Calu3 (cell line): ENCODE measurements at regions not wholly inside any gene's neighbourhood (a gene's known extent, or its start where the extent isn't known, plus 50 kb on each side); places are given as distances from the start of the nearest gene placed in this dataset.
"Not testable (repeated sequence)": the region's sequence is repeated elsewhere in the genome, so short reads cannot be mapped to it uniquely, and the experiment has no call there.

Source experiments
- BruUV-seq: library from RNA; stranded (reverse); fragments of 400-500 nt; replicated peaks from 2 replicates; lab custom pipeline; 2021; lab: Mats Ljungman, UMichigan
- CTCF ChIA-PET: fragments of 300-600 bp; sonication (Branson Sonifier 250); formaldehyde crosslinking; loops from one replicate; lab custom pipeline; 2022; ENCODE audit warnings: antibody characterized with exemption; lab: Charles Lee
- DNase-seq: peaks from one replicate; pipeline ENCODE4 v3.0.0; 2022
- H3K27ac Mint-ChIP-seq: one replicate; pipeline ENCODE4 v1.8.0; 2022; ENCODE audit warnings: mixed read lengths; ENCODE audit not compliant: unreplicated experiment
- H3K27me3 Mint-ChIP-seq: one replicate; pipeline ENCODE4 v1.8.0; 2022; ENCODE audit warnings: mixed read lengths; ENCODE audit not compliant: unreplicated experiment
- H3K36me3 Mint-ChIP-seq: one replicate; pipeline ENCODE4 v1.8.0; 2022; ENCODE audit warnings: mild to moderate bottlenecking, moderate library complexity, mixed read lengths; ENCODE audit not compliant: insufficient read depth, unreplicated experiment
- H3K4me1 Mint-ChIP-seq: one replicate; pipeline ENCODE4 v1.8.0; 2022; ENCODE audit warnings: mild to moderate bottlenecking, low read depth, mixed read lengths; ENCODE audit not compliant: unreplicated experiment
- H3K4me3 Mint-ChIP-seq: one replicate; pipeline ENCODE4 v1.8.0; 2022; ENCODE audit warnings: mild to moderate bottlenecking, low read depth, moderate library complexity, mixed read lengths; ENCODE audit not compliant: unreplicated experiment
- H3K9me3 Mint-ChIP-seq: one replicate; pipeline ENCODE4 v1.8.0; 2022; ENCODE audit warnings: low read depth, mixed read lengths; ENCODE audit not compliant: unreplicated experiment
- intact Hi-C: fragments of 100-400 bp; cut with micrococcal nuclease; formaldehyde crosslinking; loops from one replicate; pipeline ENCODE4 v1.10.0; 2022; ENCODE audit not compliant: unreplicated experiment

GRCh38 chr5:34339408-34340001 lies 296.5 kb upstream of the C1QTNF3 start:
- H3K36me3 Mint-ChIP-seq, H3K9me3 Mint-ChIP-seq, BruUV-seq: not testable (repeated sequence)

GRCh38 chr5:34354440-34354839 lies 301.7 kb upstream of the RAI14 start:
- intact Hi-C loops, CTCF ChIA-PET, DNase-seq, H3K27me3 Mint-ChIP-seq, BruUV-seq, H3K36me3 Mint-ChIP-seq, H3K4me1 Mint-ChIP-seq, H3K27ac Mint-ChIP-seq, H3K4me3 Mint-ChIP-seq, H3K9me3 Mint-ChIP-seq: not testable (repeated sequence)

More at GRCh38 chr5:34339408-34340001, 296.5 kb upstream of the C1QTNF3 start:
- intact Hi-C loops, CTCF ChIA-PET, H3K4me1 Mint-ChIP-seq, H3K4me3 Mint-ChIP-seq, H3K27ac Mint-ChIP-seq, H3K27me3 Mint-ChIP-seq, DNase-seq: not testable (repeated sequence)

GRCh38 chr5:34371417-34371816 lies 284.7 kb upstream of the RAI14 start:
- BruUV-seq, H3K9me3 Mint-ChIP-seq, CTCF ChIA-PET, H3K27me3 Mint-ChIP-seq, H3K4me1 Mint-ChIP-seq, intact Hi-C loops, DNase-seq, H3K36me3 Mint-ChIP-seq, H3K27ac Mint-ChIP-seq, H3K4me3 Mint-ChIP-seq: not testable (repeated sequence)

- H3K36me3 Mint-ChIP-seq, H3K27ac Mint-ChIP-seq, H3K9me3 Mint-ChIP-seq, H3K4me3 Mint-ChIP-seq, H3K4me1 Mint-ChIP-seq, intact Hi-C loops, CTCF ChIA-PET, DNase-seq, H3K27me3 Mint-ChIP-seq, BruUV-seq: not testable (repeated sequence)
These were observed 284.3 kb upstream of the RAI14 start for GRCh38 chr5:34371817-34372216.

GRCh38 chr5:34372739-34373138 lies 283.4 kb upstream of the RAI14 start:
- intact Hi-C loops, H3K27ac Mint-ChIP-seq, DNase-seq, H3K4me3 Mint-ChIP-seq, H3K27me3 Mint-ChIP-seq, CTCF ChIA-PET, BruUV-seq, H3K9me3 Mint-ChIP-seq, H3K36me3 Mint-ChIP-seq, H3K4me1 Mint-ChIP-seq: not testable (repeated sequence)

GRCh38 chr5:34377651-34378050 lies 278.5 kb upstream of the RAI14 start:
- intact Hi-C loops, CTCF ChIA-PET, H3K4me3 Mint-ChIP-seq, DNase-seq, H3K27me3 Mint-ChIP-seq, H3K27ac Mint-ChIP-seq, H3K9me3 Mint-ChIP-seq, BruUV-seq, H3K36me3 Mint-ChIP-seq, H3K4me1 Mint-ChIP-seq: not testable (repeated sequence)

GRCh38 chr5:34378498-34378897 lies 277.6 kb upstream of the RAI14 start:
- H3K4me1 Mint-ChIP-seq, H3K36me3 Mint-ChIP-seq, H3K9me3 Mint-ChIP-seq, BruUV-seq, CTCF ChIA-PET, H3K27ac Mint-ChIP-seq, DNase-seq, H3K27me3 Mint-ChIP-seq, H3K4me3 Mint-ChIP-seq, intact Hi-C loops: not testable (repeated sequence)

- H3K4me3 Mint-ChIP-seq, intact Hi-C loops, DNase-seq, BruUV-seq, H3K9me3 Mint-ChIP-seq, H3K36me3 Mint-ChIP-seq, H3K4me1 Mint-ChIP-seq, H3K27ac Mint-ChIP-seq, CTCF ChIA-PET, H3K27me3 Mint-ChIP-seq: not testable (repeated sequence)
These were observed 267.4 kb upstream of the RAI14 start for GRCh38 chr5:34388754-34389153.
